HEK293 (cell line): ENCODE measurements at regions not wholly inside any gene's neighbourhood (a gene's known extent, or its start where the extent isn't known, plus 50 kb on each side); places are given as distances from the start of the nearest gene placed in this dataset.

Experiments
- CTCF ChIP-seq: fragments of 450-650 bp; formaldehyde crosslinking; IDR thresholded peaks from 2 replicates; pipeline ENCODE4 v1.5.1; 2016; ENCODE audit warnings: missing biosample characterization, missing genetic modification characterization
- ZBTB21 ChIP-seq: fragments of 450-650 bp; formaldehyde crosslinking; IDR thresholded peaks from 2 replicates; pipeline ENCODE4 v1.5.1; 2017; ENCODE audit warnings: missing biosample characterization, missing genetic modification characterization
- ZNF692 ChIP-seq: fragments of 450-650 bp; formaldehyde crosslinking; IDR thresholded peaks from 2 replicates; pipeline ENCODE4 v1.5.1; 2016; ENCODE audit warnings: missing biosample characterization, missing genetic modification characterization

GRCh38 chr11:109132539-109132938 is 289.5 kb upstream of the C11orf87 start:
- no peak for TF ChIP-seq ZBTB21
- TF ChIP-seq ZNF692 (tag by site-specific recombination) = no peak
- no peak for TF ChIP-seq CTCF (tag by site-specific recombination)
